Stimulated activated CD8-positive, alpha-beta memory T cell treated with anti-CD3 and anti-CD28 coated beads, Interleukin-2, amount 100 ng/mL, for 48 hours (primary cell): ENCODE measurements at regions not wholly inside any gene's neighbourhood (a gene's known extent, or its start where the extent isn't known, plus 50 kb on each side); places are given as distances from the start of the nearest gene placed in this dataset.
"Not testable (repeated sequence)": the region's sequence is repeated elsewhere in the genome, so short reads cannot be mapped to it uniquely, and the experiment has no call there.

Experiments
- DNase-seq, 2 donors: peaks; one replicate each; pipeline ENCODE4 v3.0.0-alpha.2; 2020; ENCODE audit warnings: low read depth in 2 of 2

- no peak for DNase-seq
Observed at GRCh38 chr1:234960722-234961455, 167.7 kb downstream of the TOMM20 start.

- no peak for DNase-seq
Observed at GRCh38 chr1:234958706-234959657, 169.7 kb downstream of the TOMM20 start.

GRCh38 chr1:234958066-234958705 lies 170.5 kb downstream of the TOMM20 start:
- DNase-seq, result no peak

GRCh38 chr1:234957330-234958065 lies 171.1 kb downstream of the TOMM20 start:
- DNase-seq, result no peak

- no peak for DNase-seq
Observed at GRCh38 chr1:234956821-234957329, 171.8 kb downstream of the TOMM20 start.

GRCh38 chr1:234955107-234955731 lies 173.4 kb downstream of the TOMM20 start:
- no peak for DNase-seq

- DNase-seq, result no peak
Observed at GRCh38 chr1:234954613-234955012, 174.0 kb downstream of the TOMM20 start.

GRCh38 chr1:234953655-234954405 lies 174.8 kb downstream of the TOMM20 start:
- no peak for DNase-seq

GRCh38 chr1:234950598-234950997 lies 178.0 kb downstream of the TOMM20 start:
- DNase-seq, result no peak

GRCh38 chr1:234949528-234949927 lies 179.1 kb downstream of the TOMM20 start:
- DNase-seq, result not testable (repeated sequence)

GRCh38 chr1:234944439-234945344 lies 183.9 kb downstream of the TOMM20 start:
- no peak for DNase-seq

- no peak for DNase-seq
Observed at GRCh38 chr1:234943836-234944402, 184.7 kb downstream of the TOMM20 start.

- no peak for DNase-seq
Observed at GRCh38 chr1:234942879-234943506, 185.6 kb downstream of the TOMM20 start.

GRCh38 chr1:234942012-234942332 lies 186.7 kb downstream of the TOMM20 start:
- DNase-seq, result no peak

GRCh38 chr1:234941321-234942011 lies 187.2 kb downstream of the TOMM20 start:
- no peak for DNase-seq

GRCh38 chr1:234940841-234941240 lies 187.8 kb downstream of the TOMM20 start:
- no peak for DNase-seq

- DNase-seq, result no peak
Observed at GRCh38 chr1:234938924-234939323, 189.7 kb downstream of the TOMM20 start.

GRCh38 chr1:234938135-234938534 lies 190.5 kb downstream of the TOMM20 start:
- DNase-seq, result no peak
